HUES6 (cell line): ENCODE measurements at regions not wholly inside any gene's neighbourhood (a gene's known extent, or its start where the extent isn't known, plus 50 kb on each side); places are given as distances from the start of the nearest gene placed in this dataset.

ENCODE experiments used
- H3K27ac ChIP-seq: 2 replicates; pipeline ENCODE4 v1.7.0; 2013; ENCODE audit warnings: low read depth, mild to moderate bottlenecking, low read length, inconsistent platforms
- H3K27me3 ChIP-seq: 2 replicates; pipeline ENCODE4 v1.6.1; 2013; ENCODE audit warnings: low read length; ENCODE audit not compliant: control insufficient read depth, insufficient read depth
- H3K36me3 ChIP-seq: 2 replicates; pipeline ENCODE4 v1.6.1; 2013; ENCODE audit warnings: low read length; ENCODE audit not compliant: control insufficient read depth, insufficient read depth
- H3K4me1 ChIP-seq: 2 replicates; pipeline ENCODE4 v1.6.1; 2013; ENCODE audit warnings: low read length; ENCODE audit not compliant: control insufficient read depth, insufficient read depth
- H3K4me3 ChIP-seq: 2 replicates; pipeline ENCODE4 v1.5.1; 2013; ENCODE audit warnings: low read depth, low read length
- H3K9ac ChIP-seq: one replicate; pipeline ENCODE4 v1.6.1; 2013; ENCODE audit warnings: mild to moderate bottlenecking, low read length
- H3K9me3 ChIP-seq: 2 replicates; pipeline ENCODE4 v1.6.1; 2013; ENCODE audit warnings: low read depth, low read length; ENCODE audit not compliant: control insufficient read depth, insufficient read depth

DNA sequence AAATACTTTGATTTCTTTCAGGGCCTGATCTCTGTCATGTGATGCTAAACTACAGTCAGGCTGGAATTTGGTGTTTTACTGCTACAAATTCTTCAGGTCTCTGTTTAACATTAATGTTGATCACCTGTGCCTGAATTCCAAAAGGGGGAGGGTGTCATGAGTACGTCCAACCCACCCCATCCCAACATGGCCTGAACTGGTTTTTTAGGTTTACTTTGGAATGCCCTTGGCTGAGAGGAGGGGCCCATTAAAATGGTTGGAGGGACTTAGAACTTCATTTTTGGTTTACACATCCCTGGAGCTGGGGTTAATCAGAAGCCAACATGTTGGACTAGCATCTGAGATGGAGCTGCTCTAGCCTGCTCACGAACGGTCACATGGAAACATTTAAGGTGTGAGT lies 60.8 kb upstream of the CFAP46 start:
- H3K4me3 ChIP-seq, result no peak overlapping the region
- H3K27me3 ChIP-seq, result no peaks in the 10 kb centered on the region
- no peaks in the 10 kb centered on the region for H3K9me3 ChIP-seq
- no peaks in the 10 kb centered on the region for H3K4me1 ChIP-seq
- H3K36me3 ChIP-seq, result no peaks in the 10 kb centered on the region
- H3K27ac ChIP-seq, result no peak overlapping the region
- H3K9ac ChIP-seq, result no peak overlapping the region

DNA sequence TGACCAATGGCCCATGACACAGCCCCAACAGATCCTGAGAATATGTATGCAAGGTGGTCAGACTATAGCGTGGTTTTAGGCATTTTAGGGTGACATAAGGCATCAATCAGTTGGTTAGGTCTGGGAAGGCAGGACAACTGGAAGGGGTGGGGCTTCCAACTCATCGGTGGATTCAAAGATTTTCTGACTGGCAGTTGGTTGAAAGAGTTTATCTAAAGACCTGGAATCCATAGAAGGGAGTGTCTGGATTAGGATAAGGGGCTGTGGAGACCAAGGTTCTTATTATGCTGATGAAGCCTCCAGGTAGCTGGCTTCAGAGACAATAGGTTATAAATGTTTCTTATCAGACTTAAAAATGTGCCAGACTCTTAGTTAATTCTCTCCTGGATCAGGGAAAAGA lies 60.3 kb upstream of the CFAP46 start:
- no peaks in the 10 kb centered on the region for H3K4me1 ChIP-seq
- H3K9ac ChIP-seq, result no peak overlapping the region
- no peaks in the 10 kb centered on the region for H3K9me3 ChIP-seq
- H3K27ac ChIP-seq, result no peak overlapping the region
- H3K36me3 ChIP-seq, result no peaks in the 10 kb centered on the region
- no peaks in the 10 kb centered on the region for H3K27me3 ChIP-seq
- no peak overlapping the region for H3K4me3 ChIP-seq

DNA sequence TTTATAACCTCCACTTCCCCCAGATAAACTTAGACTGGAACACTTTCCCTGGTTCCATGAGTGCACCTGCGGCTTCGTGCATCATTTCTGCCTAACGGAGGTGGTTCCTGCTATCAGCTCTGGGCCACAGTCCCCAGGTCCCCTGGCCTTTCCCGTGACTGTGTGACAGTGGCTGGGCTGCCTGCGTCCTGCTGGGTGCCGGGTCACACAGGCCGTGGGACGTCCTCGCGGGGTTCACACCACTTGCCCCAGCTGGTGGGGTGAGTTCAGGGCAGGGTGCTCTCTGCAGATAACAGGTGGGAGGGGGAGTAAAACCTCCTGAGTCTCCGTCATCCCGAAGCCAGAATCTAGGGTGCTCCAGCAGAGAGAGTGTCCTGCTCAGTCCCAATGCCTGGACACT lies 58.7 kb upstream of the CFAP46 start:
- H3K27me3 ChIP-seq, result no peaks in the 10 kb centered on the region; the same call in 1 of the 2 replicates
- H3K4me3 ChIP-seq, result no peak overlapping the region
- H3K27ac ChIP-seq, result no peak overlapping the region
- no peaks in the 10 kb centered on the region for H3K4me1 ChIP-seq
- H3K9ac ChIP-seq, result no peak overlapping the region
- no peaks in the 10 kb centered on the region for H3K36me3 ChIP-seq
- H3K9me3 ChIP-seq, result no peaks in the 10 kb centered on the region

DNA sequence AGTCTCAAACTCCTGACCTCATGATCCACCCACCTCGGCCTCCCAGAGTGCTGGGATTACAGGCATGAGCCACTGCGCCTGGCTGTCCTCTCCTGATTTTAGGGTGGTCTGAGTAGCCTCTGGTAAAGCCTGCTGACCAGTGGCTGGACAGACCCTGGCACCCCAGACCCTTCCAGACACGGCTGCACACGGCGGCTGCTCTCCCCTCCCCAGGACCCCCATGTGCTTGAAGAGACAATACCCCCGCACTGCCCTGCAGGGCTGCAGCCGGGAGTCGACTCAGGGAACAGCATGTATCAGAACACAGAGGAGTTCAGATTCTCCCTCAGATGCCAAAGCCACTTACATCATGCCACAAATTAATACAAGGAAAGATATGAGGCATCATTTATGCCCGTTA lies 58.3 kb upstream of the CFAP46 start:
- H3K4me3 ChIP-seq, result no peak overlapping the region
- H3K36me3 ChIP-seq, result no peaks in the 10 kb centered on the region
- no peaks in the 10 kb centered on the region for H3K4me1 ChIP-seq
- H3K9ac ChIP-seq, result no peak overlapping the region
- H3K9me3 ChIP-seq, result no peaks in the 10 kb centered on the region
- no peak overlapping the region for H3K27ac ChIP-seq
- H3K27me3 ChIP-seq, result no peaks in the 10 kb centered on the region; the same call in 1 of the 2 replicates

DNA sequence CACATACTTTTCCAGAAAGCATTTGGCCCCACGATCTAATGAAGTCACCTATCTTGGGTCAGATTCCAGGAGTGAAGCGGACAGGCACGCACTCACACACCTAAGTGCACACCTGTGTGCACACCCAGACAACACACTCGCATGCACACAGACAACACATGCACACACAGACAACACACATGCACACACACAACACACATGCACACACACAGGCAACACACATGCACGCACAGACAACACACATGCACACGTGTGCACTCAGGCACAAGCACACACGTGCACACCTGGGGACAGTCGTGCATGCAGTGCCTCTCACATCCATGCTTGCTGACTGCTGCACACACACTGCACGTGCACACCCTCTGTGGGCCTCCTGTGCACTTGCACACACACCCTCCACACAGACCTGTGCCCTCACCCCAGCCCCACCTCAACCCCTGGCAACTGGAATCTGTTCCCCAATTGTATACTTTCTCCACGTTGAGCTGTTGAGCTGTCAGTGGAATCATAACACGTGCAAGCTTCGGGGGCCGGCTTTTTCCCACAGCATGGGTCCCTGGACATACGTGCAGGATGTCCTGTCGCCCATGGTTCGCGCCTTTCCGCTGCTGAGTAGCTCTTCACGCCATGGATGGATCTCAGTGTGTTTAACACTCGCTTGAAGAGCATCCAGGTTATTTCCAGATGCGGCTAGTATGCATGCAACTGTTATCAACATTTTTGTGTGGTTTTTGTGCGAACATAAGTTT lies 55.3 kb upstream of the CFAP46 start:
- H3K27ac ChIP-seq, result no peak overlapping the region
- H3K4me1 ChIP-seq, result peaks cover 2% of the 10 kb centered on the region; the same call in 1 of the 2 replicates
- H3K9me3 ChIP-seq, result no peaks in the 10 kb centered on the region
- H3K27me3 ChIP-seq, result no peaks in the 10 kb centered on the region; the same call in 1 of the 2 replicates
- no peaks in the 10 kb centered on the region for H3K36me3 ChIP-seq
- no peak overlapping the region for H3K4me3 ChIP-seq
- no peak overlapping the region for H3K9ac ChIP-seq

DNA sequence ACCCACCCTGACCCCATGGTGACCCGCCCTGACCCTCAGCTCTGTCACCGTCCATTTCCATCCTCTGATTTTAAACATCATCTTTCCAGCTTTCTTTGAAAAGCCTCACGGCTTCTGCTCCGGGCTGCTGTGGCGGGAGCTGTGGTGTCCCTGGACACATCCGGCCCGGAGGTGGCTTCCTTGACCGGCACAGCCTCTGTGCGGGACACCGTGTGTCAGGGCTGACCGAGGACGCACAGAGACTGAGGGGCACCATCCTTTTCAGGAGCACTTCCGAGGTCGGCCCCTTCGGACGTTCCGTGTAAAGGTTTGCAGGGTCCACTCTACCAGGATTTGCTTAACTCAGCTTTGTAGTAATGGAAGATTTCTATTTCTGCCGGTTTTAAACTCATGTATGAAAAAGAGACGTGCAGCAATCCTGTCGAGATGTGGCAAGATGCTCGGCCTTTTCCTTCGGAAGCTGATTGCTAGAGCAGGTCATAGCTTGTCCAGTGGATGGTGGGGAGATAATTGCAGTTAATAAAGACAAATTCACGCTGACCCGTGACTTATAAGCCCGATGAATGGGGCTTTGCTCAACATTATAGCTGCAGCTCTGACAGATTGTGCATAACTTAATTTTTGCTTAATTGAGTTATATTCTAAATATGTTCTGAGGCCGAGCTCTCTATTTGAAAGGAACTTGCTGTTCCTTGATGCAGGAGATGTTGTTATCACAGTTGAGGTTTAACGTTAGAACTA lies 54.4 kb upstream of the CFAP46 start:
- H3K9ac ChIP-seq, result no peak overlapping the region
- H3K4me1 ChIP-seq, result peaks cover 2% of the 10 kb centered on the region; the same call in 1 of the 2 replicates
- no peak overlapping the region for H3K4me3 ChIP-seq
- no peaks in the 10 kb centered on the region for H3K36me3 ChIP-seq
- no peak overlapping the region for H3K27ac ChIP-seq
- no peaks in the 10 kb centered on the region for H3K9me3 ChIP-seq
- H3K27me3 ChIP-seq, result no peaks in the 10 kb centered on the region; the same call in 1 of the 2 replicates

DNA sequence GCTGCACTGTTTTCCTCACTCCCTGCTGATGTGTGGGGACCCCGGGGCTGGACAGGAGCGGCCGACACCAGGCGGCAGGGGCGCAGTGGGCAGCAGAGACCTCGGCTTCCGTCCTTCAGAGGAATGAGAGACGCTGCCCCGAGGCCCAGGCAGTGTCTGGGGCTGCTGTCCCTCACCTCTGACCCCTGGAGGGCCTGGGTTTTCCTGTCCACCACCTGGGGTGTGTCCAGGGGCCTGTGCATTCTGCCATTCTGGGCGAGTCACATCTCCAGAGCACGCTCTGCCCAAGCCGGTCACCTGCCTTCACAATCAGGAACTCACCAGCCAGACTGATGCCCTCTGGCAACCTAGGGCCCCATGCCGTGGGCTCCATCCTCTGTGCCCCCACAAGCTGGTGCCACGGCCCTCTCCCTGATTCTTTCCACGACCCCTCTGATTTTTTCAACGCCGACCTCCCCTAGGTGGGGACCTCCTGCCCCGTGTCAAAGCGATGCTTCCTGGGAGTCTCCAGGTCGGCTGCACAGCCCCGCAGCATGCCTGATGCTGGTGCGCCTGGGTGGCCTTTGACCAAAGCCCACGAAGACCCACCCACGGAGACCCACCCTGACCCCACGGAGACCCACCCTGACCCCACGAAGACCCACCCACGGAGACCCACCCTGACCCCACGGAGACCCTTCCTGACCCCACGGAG lies 53.7 kb upstream of the CFAP46 start:
- Histone ChIP-seq H3K36me3 (no peaks in the 10 kb centered on the region), H3K9ac (no peak overlapping the region), H3K27me3 (no peaks in the 10 kb centered on the region; the same call in 1 of the 2 replicates), H3K27ac (no peak overlapping the region), H3K9me3 (no peaks in the 10 kb centered on the region), H3K4me1 (peaks cover 2% of the 10 kb centered on the region; the same call in 1 of the 2 replicates), H3K4me3 (no peak overlapping the region)

DNA sequence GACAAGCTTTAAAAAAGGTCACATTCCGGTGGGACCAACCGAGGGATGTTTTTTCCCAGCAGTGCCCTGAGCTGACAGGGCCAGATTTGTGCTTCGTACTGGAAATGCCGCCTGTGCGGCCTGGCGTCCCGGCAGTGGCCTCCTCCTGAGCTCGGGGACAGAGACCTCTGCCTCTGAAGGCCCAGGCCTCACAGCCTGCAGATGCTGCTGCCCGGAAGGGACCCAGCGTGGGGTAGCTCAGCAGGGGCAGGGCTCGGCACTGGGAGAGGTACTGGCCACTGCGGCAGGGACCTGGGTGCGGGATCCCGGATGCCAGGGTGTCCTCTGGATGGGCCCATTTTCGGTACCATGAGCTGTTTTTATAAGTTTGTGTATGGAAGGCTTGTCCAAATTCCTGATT lies 52.4 kb upstream of the CFAP46 start:
- Histone ChIP-seq H3K4me3 (no peak overlapping the region), H3K27me3 (no peaks in the 10 kb centered on the region; the same call in 1 of the 2 replicates), H3K27ac (no peak overlapping the region), H3K36me3 (no peaks in the 10 kb centered on the region), H3K9ac (no peak overlapping the region), H3K4me1 (peaks cover 2% of the 10 kb centered on the region; the same call in 1 of the 2 replicates), H3K9me3 (no peaks in the 10 kb centered on the region)

DNA sequence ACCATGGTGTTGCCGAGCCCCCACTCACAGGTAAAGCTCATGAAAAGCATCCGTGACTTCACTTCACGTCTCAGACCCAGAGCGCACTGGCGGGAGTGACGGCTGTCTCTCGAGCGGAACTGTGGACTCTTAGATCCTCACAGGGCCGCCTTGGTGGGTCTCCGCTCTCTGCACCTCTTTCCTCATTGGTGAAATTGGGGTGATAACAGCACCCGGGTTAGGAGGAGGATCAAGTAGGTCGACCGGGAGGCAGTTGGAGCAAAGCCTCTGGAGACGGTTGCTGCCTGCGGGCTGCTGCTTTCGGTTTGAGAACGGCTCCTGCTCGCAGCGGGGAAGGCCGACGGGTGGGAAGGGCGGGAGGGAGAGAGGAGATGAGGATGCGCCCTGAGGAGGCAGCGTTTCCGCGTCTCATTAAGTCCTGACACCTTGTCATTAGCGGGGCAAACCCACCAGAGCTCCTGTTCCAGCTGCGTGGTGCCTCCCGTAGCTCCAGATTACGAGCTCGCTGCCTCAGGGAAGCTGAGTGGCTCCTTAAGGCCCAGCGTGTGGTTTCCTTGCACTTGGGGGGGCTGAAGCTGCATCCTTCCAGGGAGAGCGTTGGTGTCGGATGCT lies 51.9 kb upstream of the CFAP46 start:
- Histone ChIP-seq H3K9ac (no peak overlapping the region), H3K36me3 (no peaks in the 10 kb centered on the region), H3K27ac (no peak overlapping the region), H3K4me3 (no peak overlapping the region), H3K27me3 (no peaks in the 10 kb centered on the region; the same call in 1 of the 2 replicates), H3K9me3 (no peaks in the 10 kb centered on the region), H3K4me1 (peaks cover 2% of the 10 kb centered on the region; the same call in 1 of the 2 replicates)

DNA sequence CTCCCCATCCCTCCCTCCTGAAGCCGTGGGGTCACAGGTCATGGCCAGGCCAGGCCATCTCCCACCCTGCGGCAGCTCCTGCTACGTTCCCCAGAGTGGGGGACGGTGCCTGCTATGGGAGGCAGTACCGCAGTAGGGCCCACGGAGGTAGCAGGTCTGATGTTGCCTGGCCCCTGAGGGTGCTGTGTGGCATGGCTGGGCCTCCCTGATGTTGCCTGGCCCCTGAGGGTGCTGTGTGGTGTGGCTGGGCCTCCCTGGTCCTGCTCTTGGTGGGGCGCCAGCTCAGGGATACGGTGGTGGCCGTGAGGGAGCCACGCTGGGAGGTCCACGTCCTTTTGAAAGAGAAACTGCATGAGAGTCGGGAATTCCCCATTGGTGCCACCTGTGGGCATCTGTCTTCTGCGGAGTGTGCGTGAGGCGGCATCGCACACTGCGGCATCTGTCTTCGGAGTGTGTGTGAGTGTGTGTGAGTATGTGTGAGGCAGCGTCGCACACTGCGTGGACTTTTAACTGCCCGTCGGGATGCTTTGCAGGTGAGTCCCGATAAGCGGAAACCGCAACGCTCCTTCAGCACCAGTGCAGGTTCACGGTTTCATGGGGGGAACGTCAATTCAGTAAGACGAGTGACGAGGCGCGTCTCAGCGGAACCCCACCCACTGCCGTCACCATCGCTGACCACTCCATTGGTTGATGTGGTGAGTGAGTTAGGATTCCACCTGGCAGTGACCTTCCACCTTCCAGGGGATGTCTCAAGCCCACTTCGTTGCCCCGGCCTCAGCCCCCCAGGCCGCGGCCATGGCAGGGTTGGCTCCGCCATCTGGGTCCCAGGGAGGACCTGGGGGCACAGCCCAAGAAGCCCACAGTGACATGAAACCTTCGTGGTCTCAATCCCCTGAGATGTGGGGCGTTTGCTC lies 51.2 kb upstream of the CFAP46 start:
- no peak overlapping the region for H3K9ac ChIP-seq
- H3K27me3 ChIP-seq, result no peaks in the 10 kb centered on the region; the same call in 1 of the 2 replicates
- no peaks in the 10 kb centered on the region for H3K9me3 ChIP-seq
- H3K27ac ChIP-seq, result no peak overlapping the region
- H3K4me3 ChIP-seq, result no peak overlapping the region
- peaks cover 2% of the 10 kb centered on the region; the same call in 1 of the 2 replicates for H3K4me1 ChIP-seq
- H3K36me3 ChIP-seq, result no peaks in the 10 kb centered on the region
